Kidney glomerular epithelial cell (primary cell): ENCODE measurements at regions not wholly inside any gene's neighbourhood (a gene's known extent, or its start where the extent isn't known, plus 50 kb on each side); places are given as distances from the start of the nearest gene placed in this dataset.
A peak's percentile ranks its signal among the peaks of the same experiment; 100 is the strongest.
"Not testable (repeated sequence)": the region's sequence is repeated elsewhere in the genome, so short reads cannot be mapped to it uniquely, and the experiment has no call there.

ENCODE experiments used
- DNase-seq: peaks from one replicate; lab custom pipeline; 2025; lab: John Stamatoyannopoulos, UW

DNA sequence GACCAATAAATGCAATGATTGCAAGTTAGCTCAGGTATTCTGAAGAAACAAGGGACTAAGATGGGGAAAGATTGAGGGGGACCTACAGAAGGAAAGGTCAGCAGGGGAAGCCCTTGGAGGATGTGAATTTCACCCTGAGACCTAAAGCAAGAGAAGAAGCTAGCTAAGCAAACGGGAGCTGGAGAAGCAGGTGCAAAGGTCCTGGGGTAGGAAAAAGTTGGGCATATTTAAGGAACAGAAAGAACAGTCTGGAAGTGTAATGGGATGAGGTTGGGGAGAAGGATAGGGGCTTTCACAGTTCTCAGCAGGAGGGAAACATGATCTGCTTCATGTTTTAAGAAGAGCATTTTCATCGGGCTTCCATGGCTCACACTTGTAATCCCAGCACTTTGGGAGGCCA is 89.7 kb upstream of the SLC45A1 start:
- no peak for DNase-seq

DNA sequence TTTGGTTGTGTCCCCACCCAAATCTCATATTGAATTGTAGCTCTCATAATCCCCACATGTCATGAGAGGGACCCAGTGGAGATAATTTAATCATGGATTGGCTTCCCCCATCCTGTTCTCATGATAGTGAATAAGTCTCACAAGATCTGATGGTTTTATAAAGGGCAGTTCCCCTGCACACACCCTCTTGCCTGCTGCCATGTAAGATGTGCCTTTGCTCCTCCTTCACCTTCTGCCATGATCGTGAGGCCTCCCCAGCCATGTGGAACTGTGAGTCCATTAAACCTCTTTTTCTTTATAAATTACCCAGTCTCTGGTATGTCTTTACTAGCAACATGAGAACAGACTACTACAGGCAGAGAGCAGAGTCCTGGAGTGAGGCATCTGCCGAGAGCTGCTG is 90.2 kb upstream of the SLC45A1 start:
- DNase-seq = not testable (repeated sequence)

DNA sequence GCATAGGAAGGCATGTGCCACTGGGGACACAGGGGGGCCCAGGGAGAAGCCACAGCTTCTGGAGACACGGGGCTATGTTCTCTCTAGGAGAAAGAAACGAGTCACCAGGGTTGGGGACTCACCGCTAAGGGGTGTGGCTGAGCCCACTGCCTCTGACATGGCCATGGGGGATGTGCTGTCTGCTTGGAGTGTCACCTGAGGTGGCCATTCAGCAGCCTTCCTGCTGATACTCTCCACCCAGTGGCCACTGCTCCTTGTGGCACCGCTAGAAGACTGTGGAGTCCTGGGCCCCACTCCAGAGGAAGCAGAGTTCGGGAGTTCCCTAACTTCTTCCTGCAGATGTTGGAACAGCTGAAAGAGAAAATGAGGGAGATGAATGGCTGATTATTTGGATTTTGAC is 91.2 kb upstream of the SLC45A1 start:
- no peak for DNase-seq

DNA sequence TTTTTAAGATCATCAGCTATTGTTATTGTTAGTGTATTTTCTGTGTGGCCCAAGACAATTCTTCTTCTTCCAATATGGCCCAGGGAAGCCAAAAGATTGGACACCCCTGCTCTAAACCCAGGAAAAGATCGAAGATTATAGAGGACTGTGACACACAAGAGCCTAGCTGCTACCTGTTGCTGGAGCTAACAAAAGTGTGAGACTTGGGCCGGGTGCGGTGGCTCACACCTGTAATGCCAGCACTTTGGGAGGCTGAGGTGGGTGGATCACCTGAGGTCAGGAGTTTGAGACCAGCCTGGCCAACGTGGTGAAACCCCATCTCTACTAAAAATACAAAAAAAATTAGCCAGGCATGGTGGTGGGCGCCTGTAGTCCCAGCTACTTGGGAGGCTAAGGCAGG is 91.9 kb upstream of the SLC45A1 start:
- not testable (repeated sequence) for DNase-seq

DNA sequence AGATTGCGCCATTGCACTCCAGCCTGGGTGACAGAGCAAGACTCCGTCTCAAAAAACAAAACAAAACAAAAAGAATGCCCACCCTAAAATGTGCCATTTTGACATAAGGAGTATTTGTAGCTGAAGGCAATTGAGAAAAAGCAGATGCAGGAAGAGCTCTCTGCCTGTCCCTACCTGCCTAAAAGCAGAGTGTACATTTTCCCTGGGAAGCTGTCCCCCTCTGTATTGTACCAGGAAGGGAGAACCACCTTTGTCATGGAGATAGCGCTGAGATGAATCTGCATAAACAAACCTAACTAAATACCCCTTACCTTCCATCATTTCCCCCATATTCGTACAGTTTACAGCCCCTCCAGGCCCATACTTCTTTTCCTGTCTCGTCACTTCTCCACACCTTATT is 94.4 kb upstream of the SLC45A1 start:
- no peak for DNase-seq

DNA sequence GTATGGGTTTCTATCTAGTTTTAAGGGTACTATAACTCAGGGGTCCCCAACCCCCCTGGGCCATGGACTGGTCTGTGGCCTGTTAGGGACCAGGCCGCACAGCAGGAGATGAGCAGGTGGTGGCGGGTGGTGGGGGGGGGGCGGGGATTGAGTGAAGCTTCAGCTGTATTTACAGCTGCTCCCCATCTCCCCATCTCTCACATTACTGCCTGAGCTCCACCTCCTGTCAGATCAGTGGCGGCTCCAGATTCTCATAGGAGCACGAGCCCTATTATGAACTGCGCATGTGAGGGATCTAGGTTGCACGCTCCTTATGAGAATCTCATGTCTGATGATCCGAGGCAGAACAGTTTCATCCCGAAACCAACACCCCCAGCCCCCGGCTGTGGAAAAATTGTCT is 95.1 kb upstream of the SLC45A1 start:
- DNase-seq = no peak

DNA sequence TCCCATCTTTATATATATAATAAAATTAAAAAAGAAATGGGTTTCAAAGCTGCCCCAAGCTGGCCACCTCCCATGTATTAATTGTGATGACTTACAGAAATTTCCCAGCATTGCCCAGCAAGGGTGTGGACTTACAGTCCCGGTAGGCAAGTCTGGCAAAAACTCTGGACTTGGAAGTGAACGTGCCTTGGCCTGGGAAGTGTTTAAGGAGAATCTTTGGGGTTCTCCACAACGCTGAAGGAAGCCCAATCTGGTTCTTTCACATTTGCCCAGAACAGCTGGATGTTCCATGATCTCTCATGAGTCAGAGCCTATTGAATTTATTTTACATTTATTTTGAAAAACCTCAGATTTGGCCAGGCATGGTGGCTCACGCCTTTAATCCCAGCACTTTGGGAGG is 98.4 kb upstream of the SLC45A1 start:
- no peak for DNase-seq

DNA sequence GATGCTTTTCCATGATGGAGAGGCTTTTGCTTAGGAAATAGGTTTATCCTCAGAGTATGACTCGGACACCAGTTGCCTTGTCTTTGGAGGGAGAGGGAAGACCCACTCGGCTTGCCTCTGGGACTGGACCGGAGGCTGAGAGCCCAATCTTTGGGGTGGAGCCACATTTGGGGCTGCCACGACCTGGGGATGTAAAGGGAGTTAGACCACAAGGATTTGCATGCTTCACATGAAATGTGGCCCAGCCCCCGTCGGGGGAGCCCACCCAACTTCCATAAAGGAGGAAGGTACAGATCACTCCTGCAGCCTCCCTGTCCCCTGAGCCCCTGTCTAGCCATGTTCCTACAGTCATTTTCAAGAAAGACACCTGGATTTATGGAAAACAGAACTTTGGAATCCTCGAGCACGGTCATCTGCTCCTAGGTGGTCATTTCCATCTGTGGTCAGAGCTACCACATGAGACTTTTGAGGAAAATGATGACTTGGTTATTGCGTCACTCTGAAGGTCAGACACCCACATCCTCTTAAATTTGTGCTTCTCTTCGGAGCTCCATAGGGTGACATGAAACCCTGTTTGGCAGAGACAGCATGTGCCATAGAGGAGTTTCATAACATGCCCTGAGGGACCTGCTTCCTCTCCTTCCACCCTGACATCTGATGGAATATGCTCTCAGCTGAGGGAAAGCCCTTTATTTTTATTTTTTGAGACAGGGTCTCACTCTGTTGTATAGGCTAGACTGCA is 99.4 kb upstream of the SLC45A1 start:
- no peak for DNase-seq

DNA sequence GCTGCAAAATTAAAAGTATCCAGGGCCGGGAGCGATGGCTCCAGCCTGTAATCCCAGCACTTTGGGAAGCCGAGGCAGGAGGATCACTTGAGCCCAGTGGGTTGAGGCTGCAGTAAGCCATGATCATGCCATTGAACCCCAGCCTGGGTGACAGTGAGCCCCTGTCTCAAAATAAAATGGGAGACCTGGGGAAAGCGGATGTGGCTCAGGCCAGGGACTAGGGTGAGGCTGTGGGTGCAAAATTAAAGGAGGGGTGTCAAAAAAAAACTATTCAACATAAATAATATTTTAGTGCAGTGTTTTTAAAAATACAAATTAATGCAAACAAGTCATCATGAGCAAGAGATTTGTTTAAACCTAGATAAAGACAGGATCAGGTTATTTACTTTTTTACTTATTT is 100.1 kb upstream of the SLC45A1 start:
- DNase-seq = no peak

DNA sequence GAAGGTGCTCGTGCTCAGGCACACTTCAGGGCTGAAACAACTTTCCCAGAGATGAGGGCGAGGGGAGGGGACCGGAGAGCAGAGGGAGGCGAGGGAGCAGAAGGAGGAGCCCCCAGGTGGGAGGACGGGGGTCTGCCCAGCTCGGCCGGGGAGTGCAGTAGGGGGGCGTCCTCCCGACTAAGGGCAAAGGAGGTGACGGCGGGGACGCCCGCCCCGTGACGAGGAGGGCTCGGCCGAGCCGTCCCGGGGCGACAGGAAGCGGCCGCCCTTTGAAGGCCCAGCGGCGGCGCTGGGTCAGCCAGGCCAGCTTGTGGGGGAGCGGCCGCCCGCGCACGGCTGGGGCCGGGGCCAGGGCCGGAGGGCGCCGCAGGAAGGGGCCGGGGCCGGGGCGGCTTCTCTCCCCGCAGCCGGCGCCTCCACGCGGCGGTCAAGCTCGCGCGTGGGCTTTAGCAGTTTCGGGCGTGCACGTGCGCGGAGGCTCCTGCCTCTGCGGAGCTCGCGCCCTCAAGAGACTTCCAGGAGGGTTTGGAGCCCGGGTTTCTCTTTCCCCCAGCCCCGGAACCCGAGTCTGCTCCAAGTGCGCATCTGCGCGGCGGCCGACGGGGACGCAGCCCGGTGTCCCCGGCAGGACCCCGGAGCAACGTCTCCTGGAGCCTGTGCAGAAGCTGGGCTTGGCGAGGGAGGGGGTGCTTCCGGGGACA is 100.8 kb upstream of the SLC45A1 start:
- no peak for DNase-seq

DNA sequence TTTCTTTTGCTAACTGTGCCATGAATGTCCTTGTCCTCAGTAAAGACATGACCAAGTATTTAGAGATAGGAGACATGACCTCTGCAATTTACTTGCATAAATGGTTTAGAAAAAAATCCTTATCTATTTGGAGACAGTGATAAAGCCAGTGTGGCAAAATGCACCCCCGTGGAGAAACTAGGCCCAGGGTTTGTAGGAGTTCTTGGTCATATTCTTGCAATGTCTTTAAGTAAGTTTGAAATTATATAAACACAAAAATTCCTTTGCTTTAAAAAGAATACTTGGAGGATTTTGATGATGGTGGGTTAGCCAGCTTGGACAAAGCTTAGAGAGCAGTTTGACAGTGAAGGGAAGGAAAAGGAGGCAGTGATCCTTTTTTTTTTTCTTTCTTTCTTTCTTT is 101.9 kb upstream of the SLC45A1 start:
- no peak for DNase-seq

DNA sequence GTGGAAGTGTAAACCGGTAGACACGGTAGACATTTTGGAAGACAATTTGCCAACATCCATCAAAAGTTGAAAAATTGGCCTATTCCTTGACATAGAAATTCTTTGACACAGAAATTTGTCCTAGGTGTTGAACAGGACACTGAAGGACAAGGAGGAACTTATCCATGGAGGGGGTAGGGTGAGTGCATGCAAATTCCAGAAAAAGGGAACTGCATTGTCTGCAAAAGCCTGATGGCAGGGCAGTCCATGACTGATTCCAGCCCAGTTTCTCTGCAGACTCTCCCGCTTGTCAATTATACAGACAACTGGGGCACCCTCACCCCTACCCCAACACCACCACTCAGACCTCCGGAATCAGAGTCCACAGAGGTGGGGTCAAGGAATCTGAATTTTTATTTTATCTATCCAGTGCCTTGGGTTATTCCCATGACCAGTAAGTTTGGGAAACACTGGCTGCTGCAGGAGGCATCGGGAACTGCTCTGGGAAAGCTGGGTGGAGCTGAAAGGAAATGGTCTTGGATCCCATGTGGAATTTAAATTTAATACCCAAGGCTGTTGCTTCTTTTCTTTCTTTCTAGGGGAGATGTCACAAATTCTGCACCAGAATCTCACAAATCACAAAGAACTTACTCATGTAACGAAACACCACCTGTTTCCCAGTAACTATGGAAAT is 103.3 kb upstream of the SLC45A1 start:
- DNase-seq = no peak

DNA sequence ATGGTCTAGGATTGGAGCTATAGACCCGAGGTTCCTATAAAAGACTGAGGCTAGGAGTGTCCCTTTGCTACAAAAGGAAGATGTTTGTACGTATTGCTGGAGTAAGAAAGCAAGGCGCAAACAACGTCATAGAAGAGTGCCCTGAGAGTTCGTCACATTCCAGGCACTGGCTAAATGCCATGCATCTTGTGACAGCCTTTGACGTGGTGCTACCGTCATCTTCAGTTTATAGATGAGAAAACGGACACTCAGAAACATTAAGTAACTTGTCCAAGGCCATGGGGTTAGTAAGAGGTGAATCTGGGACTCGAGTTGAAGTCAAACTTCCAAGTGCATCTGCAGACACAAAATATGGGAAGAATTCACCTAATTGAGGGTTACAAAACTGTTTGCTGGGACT is 104.2 kb upstream of the SLC45A1 start:
- DNase-seq = no peak

DNA sequence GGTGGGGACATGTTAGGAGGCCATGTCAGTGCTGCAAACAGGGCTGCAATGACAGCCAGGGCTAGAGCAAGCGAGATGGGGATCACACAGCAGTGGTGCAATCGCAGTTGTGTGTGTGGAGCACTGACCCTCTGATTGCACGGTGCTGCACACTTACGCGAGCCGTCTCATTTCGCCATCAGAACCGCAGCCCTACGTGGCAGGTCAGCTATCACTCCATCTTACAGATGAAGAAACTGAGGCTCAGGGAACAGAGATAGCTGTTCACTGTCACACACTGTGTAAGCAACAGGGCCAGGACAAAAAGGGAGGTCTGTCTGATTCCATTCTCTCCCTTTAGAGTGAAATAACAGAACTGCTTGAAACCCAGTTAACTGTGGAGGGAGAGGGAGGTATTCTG is 104.8 kb upstream of the SLC45A1 start:
- no peak for DNase-seq

DNA sequence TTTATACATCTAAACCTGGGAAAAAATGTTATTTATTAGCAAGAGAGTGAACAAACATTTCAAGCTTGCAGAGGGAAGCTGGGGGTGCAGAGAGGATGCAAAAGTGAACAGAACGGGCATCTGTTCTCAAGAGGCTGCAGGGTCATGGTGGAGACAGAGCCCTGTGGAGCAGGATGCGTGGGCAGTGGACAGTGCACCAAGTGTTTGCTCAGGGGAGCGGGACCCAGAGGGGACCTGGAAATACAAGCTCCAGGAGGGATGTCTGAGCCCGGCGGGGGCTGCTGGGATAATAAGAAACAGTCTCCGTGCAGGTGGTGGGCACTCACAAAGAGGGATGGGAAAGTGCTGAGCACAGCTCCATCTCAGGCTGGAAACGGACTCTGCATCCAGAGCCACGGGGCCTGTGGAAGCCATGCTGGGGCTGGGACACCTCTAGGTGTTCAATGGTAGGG is 105.3 kb upstream of the SLC45A1 start:
- no peak for DNase-seq

DNA sequence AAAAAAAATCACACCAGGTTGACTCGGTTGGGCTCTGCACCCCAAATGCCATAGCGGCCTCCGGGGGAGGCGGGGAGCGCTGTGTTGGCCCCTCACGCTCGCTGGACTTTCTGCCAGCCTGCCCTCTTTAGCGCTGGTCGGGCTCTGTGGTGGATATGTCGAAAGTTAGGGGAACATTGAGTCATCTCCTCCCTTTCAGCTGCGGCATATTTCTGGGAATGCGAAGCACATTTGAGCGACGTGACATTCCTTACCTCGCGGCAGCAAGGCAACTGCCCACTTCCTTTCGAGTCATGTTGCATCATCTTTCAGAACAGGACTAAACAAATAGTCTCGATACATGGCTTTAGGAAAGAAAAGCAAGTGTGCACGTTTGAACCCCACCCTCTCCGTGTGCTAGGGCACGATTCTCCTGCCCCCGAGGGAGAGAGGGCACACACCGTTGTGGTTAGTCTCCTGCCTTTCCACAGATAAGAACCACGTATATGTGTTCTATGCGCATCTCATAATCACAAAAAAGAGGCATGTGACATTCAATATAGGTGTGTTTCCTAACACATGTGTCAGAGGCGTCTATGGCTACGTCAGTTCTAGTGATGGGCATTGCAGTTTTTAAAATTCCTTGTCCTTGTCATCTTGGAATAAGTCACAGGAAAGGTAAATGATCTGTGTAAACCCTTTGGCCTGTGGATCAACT is 105.9 kb upstream of the SLC45A1 start:
- DNase-seq = peak; percentile 68

DNA sequence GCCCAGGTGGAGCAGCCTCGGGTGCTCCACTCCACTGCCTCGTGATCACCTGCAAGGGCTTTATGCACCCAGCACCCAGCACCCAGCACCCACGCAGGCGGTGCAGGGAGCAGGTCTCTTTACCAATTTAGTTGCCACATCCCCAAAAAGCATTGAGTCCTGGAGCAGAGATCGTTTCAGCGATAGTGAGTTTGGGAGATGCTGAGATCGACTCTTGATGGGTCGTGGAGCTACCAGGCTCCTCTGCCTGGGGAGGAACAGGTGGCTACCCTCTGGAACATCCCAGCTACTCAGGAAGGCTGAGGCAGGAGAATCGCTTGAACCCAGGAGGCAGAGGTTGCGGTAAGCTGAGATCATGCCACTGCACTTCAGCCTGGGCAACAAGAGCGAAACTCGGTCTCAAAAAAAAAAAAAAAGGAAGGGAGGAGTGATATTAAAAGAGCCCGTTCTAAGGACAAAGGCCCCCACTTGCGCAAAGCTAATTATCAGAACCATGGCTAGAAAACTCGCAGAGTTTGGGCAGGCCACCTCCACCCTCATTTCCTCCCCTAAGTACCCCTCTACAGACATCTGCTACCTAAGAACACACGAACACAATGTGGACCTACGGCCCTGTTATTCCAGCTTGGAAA is 106.5 kb upstream of the SLC45A1 start:
- no peak for DNase-seq

DNA sequence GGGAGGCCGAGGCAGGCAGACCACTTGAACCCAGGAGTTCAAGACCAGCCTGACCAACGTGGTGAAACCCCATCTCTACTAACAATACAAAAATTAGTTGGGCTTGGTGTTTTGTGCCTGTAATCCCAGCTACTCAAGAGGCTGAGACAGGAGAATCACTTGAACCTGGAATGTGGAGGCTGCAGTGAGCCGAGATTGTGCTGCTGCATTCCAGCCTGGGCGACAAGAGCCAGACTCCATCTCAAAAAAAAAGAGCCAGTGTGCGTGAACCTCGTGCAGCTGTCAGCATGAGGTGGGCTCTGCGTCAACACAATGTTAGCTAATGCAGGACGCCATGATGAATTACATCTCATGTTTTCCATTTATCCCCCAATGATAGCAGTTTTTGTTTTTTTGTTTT is 110.7 kb upstream of the SLC45A1 start:
- no peak for DNase-seq

DNA sequence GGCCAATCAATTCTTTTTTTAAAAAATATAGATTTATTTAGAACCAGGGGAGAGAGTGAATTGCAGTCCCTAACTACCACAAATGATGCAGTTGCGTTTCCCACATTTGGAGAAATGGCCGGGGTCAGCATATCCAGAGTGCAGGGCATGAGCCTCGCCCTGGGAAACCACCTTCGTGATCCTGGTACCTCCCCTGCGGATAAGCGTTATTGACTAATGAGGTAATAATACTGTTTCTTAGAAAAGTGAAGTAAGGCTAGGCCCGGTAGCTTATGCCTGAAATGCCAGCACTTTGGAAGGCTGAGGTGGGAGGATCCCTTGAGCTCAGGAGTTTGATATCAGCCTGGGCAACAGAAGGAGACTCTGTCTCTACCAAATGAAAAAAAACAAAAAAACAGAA is 111.5 kb upstream of the SLC45A1 start:
- no peak for DNase-seq

DNA sequence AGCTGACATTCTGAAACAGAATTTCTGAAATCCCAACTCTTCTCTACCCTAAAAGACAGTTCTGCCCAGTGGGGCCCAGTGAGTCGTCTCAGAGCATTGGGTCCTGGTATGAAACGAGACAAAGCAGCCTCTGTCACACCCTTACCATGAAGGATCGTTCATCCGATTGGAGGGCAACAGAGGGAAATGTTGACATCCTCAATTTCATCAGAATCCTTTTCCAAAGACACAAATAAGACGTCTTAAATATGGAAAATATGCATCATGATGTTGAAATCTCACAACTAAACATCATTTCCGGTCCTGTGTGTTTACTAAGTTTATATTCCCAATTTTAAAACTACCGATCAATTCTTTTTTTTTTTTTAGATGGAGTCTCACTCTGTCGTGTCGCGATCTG is 112.1 kb upstream of the SLC45A1 start:
- DNase-seq = no peak

DNA sequence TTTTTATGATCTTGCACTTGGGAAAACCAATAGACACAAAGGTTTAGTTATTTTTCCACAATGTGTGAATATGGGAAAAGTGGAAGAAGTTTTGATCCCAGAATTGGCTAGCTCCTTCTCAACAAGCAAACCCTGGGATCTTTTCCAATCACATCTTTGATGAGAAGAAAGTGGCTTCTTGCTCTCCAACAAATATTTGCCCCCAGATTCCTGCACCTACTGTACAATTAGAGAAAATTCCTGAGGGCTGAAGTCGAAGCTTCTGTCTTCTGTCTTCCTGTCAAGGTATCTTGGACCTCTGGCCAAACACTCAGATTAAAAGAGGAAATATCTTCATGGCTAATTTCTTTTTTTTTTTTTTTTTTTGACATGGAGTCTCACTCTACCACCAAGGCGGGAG is 113.1 kb upstream of the SLC45A1 start:
- no peak for DNase-seq

DNA sequence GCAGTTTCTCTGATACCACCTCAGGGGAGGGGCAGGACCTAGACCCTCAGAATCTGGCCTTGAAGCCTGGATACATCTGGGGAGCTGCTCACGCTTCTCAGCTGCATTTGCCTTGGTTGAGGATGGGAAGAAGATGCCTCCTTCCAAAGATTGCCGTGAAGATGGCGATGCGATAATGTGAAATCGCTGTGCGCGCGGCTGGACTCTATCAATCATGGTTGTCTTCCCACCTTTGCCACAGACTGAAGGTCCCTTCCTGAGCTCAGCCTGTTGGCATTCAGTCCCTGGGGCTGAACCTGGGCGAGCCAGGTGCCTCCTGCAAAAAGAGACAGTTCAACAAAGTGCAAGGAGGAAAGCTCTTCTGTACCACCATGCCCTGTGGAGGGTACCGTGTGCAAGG is 114.4 kb upstream of the SLC45A1 start:
- DNase-seq = no peak
